GM13976 (cell line): ENCODE measurements at regions not wholly inside any gene's neighbourhood (a gene's known extent, or its start where the extent isn't known, plus 50 kb on each side); places are given as distances from the start of the nearest gene placed in this dataset.
A peak's percentile ranks its signal among the peaks of the same experiment; 100 is the strongest.

Source experiments
- DNase-seq: peaks from one replicate; pipeline ENCODE4 v3.0.0; 2012; ENCODE audit warnings: low spot score
- in situ Hi-C: fragments of 300-500 bp; cut with MboI; formaldehyde crosslinking; loops from one replicate; pipeline ENCODE4 v1.12.0; 2022; ENCODE audit warnings: low sequenced_read_pairs, mixed read lengths, inconsistent platforms; ENCODE audit not compliant: unreplicated experiment
- TF ChIP-seq, protein P1 (sequence below): IDR thresholded peaks from 2 replicates; pipeline ENCODE4 v1.5.1; 2012; ENCODE audit warnings: borderline replicate concordance, mild to moderate bottlenecking; ENCODE audit not compliant: insufficient read depth; ENCODE audit errors: extremely low read depth, missing control alignments, control extremely low read depth

DNA sequence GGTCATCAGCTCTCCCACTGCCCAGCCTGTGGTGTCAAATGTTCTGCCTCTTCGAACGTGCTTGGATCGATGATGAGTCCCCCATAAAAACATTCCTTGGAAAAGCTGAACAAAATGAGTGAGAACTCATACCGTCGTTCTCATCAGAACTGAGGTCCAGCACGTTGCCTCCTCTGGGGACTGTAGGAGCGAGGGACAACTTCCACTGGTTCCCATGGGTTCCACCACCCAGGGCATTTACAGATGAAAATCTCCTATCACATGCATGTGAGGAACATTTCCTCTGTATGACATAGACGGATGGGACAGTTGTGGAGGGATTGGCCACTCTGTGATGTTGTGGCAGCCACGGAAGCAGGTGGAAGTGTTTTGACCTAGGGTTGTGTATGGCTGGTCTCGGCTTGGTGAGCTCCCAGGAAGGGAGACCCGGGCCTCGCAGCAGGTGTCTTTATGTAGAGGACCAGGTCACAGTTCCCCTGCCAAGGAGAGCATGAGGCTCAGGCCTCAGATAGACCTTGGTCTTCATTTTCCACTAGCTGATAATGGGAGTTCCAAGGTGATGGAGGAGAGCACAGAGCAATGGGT is 113.0 kb downstream of the SNRPN start:
- peak; percentile 7 for DNase-seq
- TF ChIP-seq, protein P1, sequence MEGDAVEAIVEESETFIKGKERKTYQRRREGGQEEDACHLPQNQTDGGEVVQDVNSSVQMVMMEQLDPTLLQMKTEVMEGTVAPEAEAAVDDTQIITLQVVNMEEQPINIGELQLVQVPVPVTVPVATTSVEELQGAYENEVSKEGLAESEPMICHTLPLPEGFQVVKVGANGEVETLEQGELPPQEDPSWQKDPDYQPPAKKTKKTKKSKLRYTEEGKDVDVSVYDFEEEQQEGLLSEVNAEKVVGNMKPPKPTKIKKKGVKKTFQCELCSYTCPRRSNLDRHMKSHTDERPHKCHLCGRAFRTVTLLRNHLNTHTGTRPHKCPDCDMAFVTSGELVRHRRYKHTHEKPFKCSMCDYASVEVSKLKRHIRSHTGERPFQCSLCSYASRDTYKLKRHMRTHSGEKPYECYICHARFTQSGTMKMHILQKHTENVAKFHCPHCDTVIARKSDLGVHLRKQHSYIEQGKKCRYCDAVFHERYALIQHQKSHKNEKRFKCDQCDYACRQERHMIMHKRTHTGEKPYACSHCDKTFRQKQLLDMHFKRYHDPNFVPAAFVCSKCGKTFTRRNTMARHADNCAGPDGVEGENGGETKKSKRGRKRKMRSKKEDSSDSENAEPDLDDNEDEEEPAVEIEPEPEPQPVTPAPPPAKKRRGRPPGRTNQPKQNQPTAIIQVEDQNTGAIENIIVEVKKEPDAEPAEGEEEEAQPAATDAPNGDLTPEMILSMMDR, result no peak
- in situ Hi-C loops, result no loop called here

DNA sequence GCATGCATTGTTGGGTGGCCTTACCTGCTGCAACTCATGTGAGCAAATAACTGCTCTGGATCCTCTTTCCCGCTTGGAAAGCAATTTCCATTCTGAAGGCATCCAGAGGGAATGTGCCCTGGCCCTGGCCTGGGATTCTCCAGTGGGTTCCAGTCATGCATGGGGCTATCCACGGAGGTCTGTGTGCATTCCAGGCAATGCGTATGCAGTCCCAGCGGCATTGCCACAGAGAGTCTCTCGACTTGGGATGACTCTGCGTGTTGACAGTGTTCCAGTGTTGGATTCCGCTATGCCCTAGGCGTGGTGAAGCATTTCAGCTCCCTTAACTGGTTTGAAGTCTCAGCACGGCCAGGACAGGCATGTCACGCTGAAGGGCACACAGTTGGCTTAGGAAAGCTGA is 113.9 kb downstream of the SNRPN start:
- DNase-seq, result no peak
- TF ChIP-seq, protein P1, result no peak
- in situ Hi-C loops, result no loop called here

DNA sequence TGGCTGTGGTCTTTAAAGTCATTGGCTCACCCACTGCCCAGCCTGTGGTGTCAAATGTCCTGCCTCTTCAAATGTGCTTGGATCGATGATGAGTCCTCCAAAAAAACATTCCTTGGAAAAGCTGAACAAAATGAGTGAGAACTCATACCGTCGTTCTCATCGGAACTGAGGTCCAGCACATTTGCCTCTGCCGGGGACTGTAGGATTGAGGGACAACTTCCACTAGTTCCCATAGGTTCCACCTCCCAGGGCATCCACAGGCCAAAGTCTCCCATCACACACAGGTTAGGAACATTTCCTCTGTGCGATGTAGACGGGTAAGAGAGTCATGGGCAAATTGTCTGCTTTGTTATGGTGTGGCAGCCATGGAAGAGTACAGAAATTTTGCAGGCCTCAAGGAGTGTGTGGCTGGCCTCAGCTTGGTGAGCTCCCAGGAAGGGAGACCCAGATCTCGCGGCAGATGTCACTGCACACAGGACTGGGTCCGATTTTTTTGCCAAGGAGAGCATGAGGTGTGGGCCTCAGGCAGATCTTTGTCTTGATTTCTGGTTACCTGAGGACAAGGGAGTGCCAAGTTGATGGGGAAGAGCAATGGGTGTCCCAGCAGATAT is 115.7 kb downstream of the SNRPN start:
- no peak for DNase-seq
- TF ChIP-seq, protein P1, result no peak
- in situ Hi-C loops, result no loop called here

DNA sequence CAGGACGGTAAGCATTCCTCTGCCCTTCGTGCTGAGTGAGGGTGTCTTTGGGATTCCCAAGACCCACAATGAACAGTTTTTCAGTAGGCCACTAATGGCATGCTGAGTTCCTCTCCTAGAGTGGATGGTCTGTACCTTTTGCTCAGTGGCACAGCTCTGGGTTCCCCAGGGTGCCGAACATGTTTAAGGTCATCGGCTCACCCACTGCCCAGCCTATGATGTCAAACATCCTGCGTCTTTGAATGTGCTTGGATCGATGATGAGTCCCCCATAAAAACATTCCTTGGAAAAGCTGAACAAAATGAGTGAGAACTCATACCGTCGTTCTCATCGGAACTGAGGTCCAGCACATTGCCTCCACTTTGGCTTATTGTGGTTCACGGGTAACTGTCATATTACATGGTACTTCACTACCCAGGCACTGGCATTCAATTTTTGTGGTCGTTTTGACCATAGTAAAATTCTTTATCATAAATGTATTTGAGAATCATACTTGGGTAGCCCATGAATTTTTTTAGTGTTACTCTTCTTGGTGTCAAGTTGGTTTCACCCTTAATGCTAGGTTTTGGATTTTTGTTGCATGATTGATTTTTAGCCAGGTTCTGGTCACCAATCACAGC is 118.2 kb downstream of the SNRPN start:
- TF ChIP-seq, protein P1, result no peak
- no peak for DNase-seq
- in situ Hi-C loops, result no loop called here

DNA sequence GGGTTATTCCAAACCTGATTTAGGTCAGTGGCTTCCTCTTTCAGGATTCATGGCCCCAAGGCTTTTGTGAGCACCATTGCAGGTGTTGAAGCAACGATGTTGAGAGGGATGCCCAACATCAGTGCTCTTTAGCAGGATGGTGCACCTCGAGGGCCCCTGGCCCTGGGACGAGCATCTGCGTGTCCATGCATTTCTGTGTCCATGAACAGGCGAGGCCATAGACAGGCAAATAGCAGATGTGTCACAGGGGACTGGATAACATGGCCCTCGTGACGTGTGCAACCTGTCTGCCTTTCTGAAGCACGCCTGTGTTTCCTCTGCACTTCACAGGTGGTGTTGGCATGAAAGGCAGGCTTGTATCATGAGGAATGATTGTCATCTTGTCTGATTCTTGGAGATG is 132.3 kb downstream of the SNRPN start:
- DNase-seq, result no peak
- in situ Hi-C loops, result no loop called here
- TF ChIP-seq, protein P1, result no peak

DNA sequence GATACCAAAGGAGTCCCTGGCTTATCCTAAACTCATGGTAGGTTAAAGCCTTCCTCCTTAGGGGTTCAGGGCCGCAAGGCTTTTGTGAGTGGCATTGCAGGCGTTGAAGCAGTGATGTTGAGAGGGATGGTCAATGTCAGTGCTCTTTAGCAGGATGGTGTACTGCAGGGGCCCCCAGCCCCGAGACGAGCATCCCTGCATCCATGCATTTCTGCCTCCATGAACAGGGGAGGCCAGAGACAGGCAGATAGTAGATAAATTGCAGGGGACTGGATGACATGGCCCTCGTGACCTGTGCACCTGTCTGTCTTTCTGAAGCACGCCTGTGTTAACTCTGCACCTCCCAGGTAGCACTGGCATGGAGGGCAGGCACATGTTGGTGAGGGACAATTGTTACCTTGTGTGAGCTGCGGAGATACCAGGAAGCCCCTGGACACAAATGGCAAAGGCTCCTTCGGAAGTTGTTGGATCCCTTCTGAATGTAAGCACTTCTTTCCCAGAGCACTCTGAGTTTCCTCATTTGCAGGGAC is 133.5 kb downstream of the SNRPN start:
- TF ChIP-seq, protein P1, result no peak
- in situ Hi-C loops, result no loop called here
- no peak for DNase-seq
